Activated T-helper 1 cell treated with anti-CD3 and anti-CD28 coated beads, Interleukin-12 subunit alpha, Interleukin-12 subunit beta, Interleukin-2, Interleukin-4 antibody, amounts not matched to agents 30 ng/mL and 10 ng/mL and 1 ng/mL, durations not matched to agents 14 hours and 24 hours and 36 hours (primary cell): ENCODE measurements at regions not wholly inside any gene's neighbourhood (a gene's known extent, or its start where the extent isn't known, plus 50 kb on each side); places are given as distances from the start of the nearest gene placed in this dataset.

ENCODE experiments used
- DNase-seq: peaks from one replicate; pipeline ENCODE4 v3.0.0; 2021; ENCODE audit warnings: low spot score
- H3K27ac Mint-ChIP-seq: one replicate; pipeline ENCODE4 v1.8.0; 2021; ENCODE audit warnings: mild to moderate bottlenecking, mixed read lengths
- H3K27me3 Mint-ChIP-seq: one replicate; pipeline ENCODE4 v1.8.0; 2022; ENCODE audit warnings: mild to moderate bottlenecking, moderate library complexity, mixed read lengths; ENCODE audit not compliant: insufficient read depth
- H3K36me3 Mint-ChIP-seq: one replicate; pipeline ENCODE4 v1.8.0; 2021; ENCODE audit warnings: low read depth, mixed read lengths
- H3K4me1 Mint-ChIP-seq: one replicate; pipeline ENCODE4 v1.8.0; 2021; ENCODE audit warnings: low read depth, mixed read lengths
- H3K4me3 Mint-ChIP-seq: one replicate; pipeline ENCODE4 v1.8.0; 2021; ENCODE audit warnings: mild to moderate bottlenecking, moderate library complexity, mixed read lengths
- H3K9me3 Mint-ChIP-seq: one replicate; pipeline ENCODE4 v1.8.0; 2021; ENCODE audit warnings: mixed read lengths
- intact Hi-C: fragments of 100-400 bp; cut with micrococcal nuclease; formaldehyde crosslinking; loops from one replicate; pipeline ENCODE4 v1.15.1; 2024

- H3K9me3 Mint-ChIP-seq = no peaks in the 10 kb centered on the region
- no peak for DNase-seq
- no peak overlapping the region for H3K4me3 Mint-ChIP-seq
- no peaks in the 10 kb centered on the region for H3K4me1 Mint-ChIP-seq
- H3K36me3 Mint-ChIP-seq = no peaks in the 10 kb centered on the region
- H3K27ac Mint-ChIP-seq = no peak overlapping the region
- intact Hi-C loops = loop anchor here (10.0 kb wide), 1 partner anchor 775 kb away; no protein-coding TSS in a partner anchor
- H3K27me3 Mint-ChIP-seq = peaks cover 3% of the 10 kb centered on the region
These were observed 217.6 kb upstream of the SPRED2 start for GRCh38 chr2:65649811-65650589.

- no peaks in the 10 kb centered on the region for H3K4me1 Mint-ChIP-seq
- H3K4me3 Mint-ChIP-seq = no peak overlapping the region
- H3K27me3 Mint-ChIP-seq = peaks cover 5% of the 10 kb centered on the region
- intact Hi-C loops = loop anchor here (10.0 kb wide), 1 partner anchor 777 kb away; no protein-coding TSS in a partner anchor
- no peaks in the 10 kb centered on the region for H3K36me3 Mint-ChIP-seq
- no peak overlapping the region for H3K27ac Mint-ChIP-seq
- H3K9me3 Mint-ChIP-seq = no peaks in the 10 kb centered on the region
- no peak for DNase-seq
These were observed 214.9 kb upstream of the SPRED2 start for GRCh38 chr2:65647249-65647842.

- Mint-ChIP-seq H3K36me3 (no peaks in the 10 kb centered on the region), H3K4me1 (no peaks in the 10 kb centered on the region), H3K27ac (no peak overlapping the region), H3K27me3 (peaks cover 10% of the 10 kb centered on the region), H3K4me3 (no peak overlapping the region), H3K9me3 (no peaks in the 10 kb centered on the region)
- DNase-seq = no peak
- intact Hi-C loops = loop anchor here (10.0 kb wide), 1 partner anchor 784 kb away; no protein-coding TSS in a partner anchor
These were observed 208.3 kb upstream of the SPRED2 start for GRCh38 chr2:65640793-65641103.

- H3K27me3 Mint-ChIP-seq = peaks cover 8% of the 10 kb centered on the region
These were observed 206.9 kb upstream of the SPRED2 start for GRCh38 chr2:65639156-65639864.

GRCh38 chr2:65638443-65638842 is 206.0 kb upstream of the SPRED2 start:
- H3K9me3 Mint-ChIP-seq = no peaks in the 10 kb centered on the region
- H3K4me3 Mint-ChIP-seq = no peak overlapping the region
- H3K27me3 Mint-ChIP-seq = peaks cover 8% of the 10 kb centered on the region
- no peaks in the 10 kb centered on the region for H3K36me3 Mint-ChIP-seq
- H3K4me1 Mint-ChIP-seq = no peaks in the 10 kb centered on the region
- intact Hi-C loops = no loop called here
- no peak overlapping the region for H3K27ac Mint-ChIP-seq
- no peak for DNase-seq

More at GRCh38 chr2:65639156-65639864, 206.9 kb upstream of the SPRED2 start:
- no peaks in the 10 kb centered on the region for H3K4me1 Mint-ChIP-seq
- H3K27ac Mint-ChIP-seq = no peak overlapping the region
- intact Hi-C loops = no loop called here
- H3K9me3 Mint-ChIP-seq = no peaks in the 10 kb centered on the region
- DNase-seq = no peak
- no peaks in the 10 kb centered on the region for H3K36me3 Mint-ChIP-seq
- H3K4me3 Mint-ChIP-seq = no peak overlapping the region

- Mint-ChIP-seq H3K4me1 (no peaks in the 10 kb centered on the region), H3K27me3 (peaks cover 10% of the 10 kb centered on the region), H3K4me3 (no peak overlapping the region), H3K9me3 (no peaks in the 10 kb centered on the region), H3K27ac (no peak overlapping the region), H3K36me3 (no peaks in the 10 kb centered on the region)
- DNase-seq = no peak
- intact Hi-C loops = no loop called here
These were observed 204.5 kb upstream of the SPRED2 start for GRCh38 chr2:65636813-65637483.

- Mint-ChIP-seq H3K36me3 (no peaks in the 10 kb centered on the region), H3K27ac (no peak overlapping the region), H3K4me1 (no peaks in the 10 kb centered on the region), H3K27me3 (peaks cover 12% of the 10 kb centered on the region), H3K9me3 (no peaks in the 10 kb centered on the region), H3K4me3 (no peak overlapping the region)
- DNase-seq = no peak
- intact Hi-C loops = no loop called here
These were observed 203.6 kb upstream of the SPRED2 start for GRCh38 chr2:65636024-65636423.

GRCh38 chr2:65634304-65634703 is 201.9 kb upstream of the SPRED2 start:
- Mint-ChIP-seq H3K27ac (no peak overlapping the region), H3K4me3 (no peak overlapping the region), H3K9me3 (no peaks in the 10 kb centered on the region), H3K36me3 (no peaks in the 10 kb centered on the region), H3K4me1 (no peaks in the 10 kb centered on the region), H3K27me3 (peaks cover 11% of the 10 kb centered on the region)
- intact Hi-C loops = no loop called here
- no peak for DNase-seq

GRCh38 chr2:65630643-65631042 is 198.2 kb upstream of the SPRED2 start:
- no peak overlapping the region for H3K4me3 Mint-ChIP-seq
- no peaks in the 10 kb centered on the region for H3K9me3 Mint-ChIP-seq
- H3K36me3 Mint-ChIP-seq = no peaks in the 10 kb centered on the region
- intact Hi-C loops = no loop called here
- H3K4me1 Mint-ChIP-seq = no peaks in the 10 kb centered on the region
- peaks cover 11% of the 10 kb centered on the region for H3K27me3 Mint-ChIP-seq
- H3K27ac Mint-ChIP-seq = no peak overlapping the region
- DNase-seq = no peak

- Mint-ChIP-seq H3K36me3 (no peaks in the 10 kb centered on the region), H3K27ac (no peak overlapping the region), H3K9me3 (no peaks in the 10 kb centered on the region)
These were observed 195.8 kb upstream of the SPRED2 start for GRCh38 chr2:65628156-65628555.

GRCh38 chr2:65626831-65627230 is 194.4 kb upstream of the SPRED2 start:
- Mint-ChIP-seq H3K27me3 (peaks cover 15% of the 10 kb centered on the region), H3K36me3 (no peaks in the 10 kb centered on the region), H3K4me1 (peaks cover 18% of the 10 kb centered on the region), H3K4me3 (no peak overlapping the region), H3K27ac (no peak overlapping the region), H3K9me3 (no peaks in the 10 kb centered on the region)
- no peak for DNase-seq
- intact Hi-C loops = no loop called here

More at GRCh38 chr2:65628156-65628555, 195.8 kb upstream of the SPRED2 start:
- DNase-seq = no peak
- Mint-ChIP-seq H3K4me3 (no peak overlapping the region), H3K27me3 (peaks cover 11% of the 10 kb centered on the region), H3K4me1 (peaks cover 6% of the 10 kb centered on the region)
- intact Hi-C loops = no loop called here

- DNase-seq = no peak
- intact Hi-C loops = no loop called here
- Mint-ChIP-seq H3K9me3 (no peaks in the 10 kb centered on the region), H3K27me3 (peaks cover 18% of the 10 kb centered on the region), H3K4me1 (peaks cover 18% of the 10 kb centered on the region), H3K36me3 (no peaks in the 10 kb centered on the region), H3K4me3 (no peak overlapping the region), H3K27ac (no peak overlapping the region)
These were observed 193.6 kb upstream of the SPRED2 start for GRCh38 chr2:65625982-65626381.
